HL-60 (cell line): ENCODE measurements at regions not wholly inside any gene's neighbourhood (a gene's known extent, or its start where the extent isn't known, plus 50 kb on each side); places are given as distances from the start of the nearest gene placed in this dataset.

ENCODE experiments used
- GABPA ChIP-seq: IDR thresholded peaks from 2 replicates; pipeline ENCODE4 v1.6.1; 2012; ENCODE audit warnings: low read depth
- POLR2AphosphoS5 ChIP-seq: IDR thresholded peaks from 2 replicates; pipeline ENCODE4 v1.6.1; 2012; ENCODE audit warnings: low read depth
- REST ChIP-seq: IDR thresholded peaks from 2 replicates; pipeline ENCODE4 v1.6.1; 2012; ENCODE audit warnings: low read depth; ENCODE audit not compliant: insufficient replicate concordance
- TF ChIP-seq, protein P1 (sequence below): IDR thresholded peaks from one replicate; pipeline ENCODE4 v1.5.1; 2011; ENCODE audit warnings: low read length, control low read depth, inconsistent platforms; ENCODE audit not compliant: insufficient read depth

GRCh38 chr11:134716582-134716981 lies 304.5 kb upstream of the B3GAT1 start:
- TF ChIP-seq, protein P1, sequence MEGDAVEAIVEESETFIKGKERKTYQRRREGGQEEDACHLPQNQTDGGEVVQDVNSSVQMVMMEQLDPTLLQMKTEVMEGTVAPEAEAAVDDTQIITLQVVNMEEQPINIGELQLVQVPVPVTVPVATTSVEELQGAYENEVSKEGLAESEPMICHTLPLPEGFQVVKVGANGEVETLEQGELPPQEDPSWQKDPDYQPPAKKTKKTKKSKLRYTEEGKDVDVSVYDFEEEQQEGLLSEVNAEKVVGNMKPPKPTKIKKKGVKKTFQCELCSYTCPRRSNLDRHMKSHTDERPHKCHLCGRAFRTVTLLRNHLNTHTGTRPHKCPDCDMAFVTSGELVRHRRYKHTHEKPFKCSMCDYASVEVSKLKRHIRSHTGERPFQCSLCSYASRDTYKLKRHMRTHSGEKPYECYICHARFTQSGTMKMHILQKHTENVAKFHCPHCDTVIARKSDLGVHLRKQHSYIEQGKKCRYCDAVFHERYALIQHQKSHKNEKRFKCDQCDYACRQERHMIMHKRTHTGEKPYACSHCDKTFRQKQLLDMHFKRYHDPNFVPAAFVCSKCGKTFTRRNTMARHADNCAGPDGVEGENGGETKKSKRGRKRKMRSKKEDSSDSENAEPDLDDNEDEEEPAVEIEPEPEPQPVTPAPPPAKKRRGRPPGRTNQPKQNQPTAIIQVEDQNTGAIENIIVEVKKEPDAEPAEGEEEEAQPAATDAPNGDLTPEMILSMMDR, result no peak
- TF ChIP-seq GABPA, result no peak
- no peak for TF ChIP-seq POLR2AphosphoS5
- TF ChIP-seq REST, result no peak
